Astrocyte (in vitro differentiated cells and primary cell): ENCODE measurements at regions not wholly inside any gene's neighbourhood (a gene's known extent, or its start where the extent isn't known, plus 50 kb on each side); places are given as distances from the start of the nearest gene placed in this dataset.

Experiments used
- CTCF ChIP-seq: IDR thresholded peaks from 2 replicates; pipeline ENCODE4 v1.5.1; 2011; ENCODE audit warnings: low read depth, mild to moderate bottlenecking, inconsistent platforms, low read length, moderate library complexity; ENCODE audit not compliant: insufficient read depth
- EZH2 ChIP-seq: IDR thresholded peaks from 2 replicates; pipeline ENCODE4 v1.6.1; 2012; ENCODE audit warnings: mild to moderate bottlenecking, low read length, inconsistent platforms; ENCODE audit not compliant: insufficient read depth

DNA sequence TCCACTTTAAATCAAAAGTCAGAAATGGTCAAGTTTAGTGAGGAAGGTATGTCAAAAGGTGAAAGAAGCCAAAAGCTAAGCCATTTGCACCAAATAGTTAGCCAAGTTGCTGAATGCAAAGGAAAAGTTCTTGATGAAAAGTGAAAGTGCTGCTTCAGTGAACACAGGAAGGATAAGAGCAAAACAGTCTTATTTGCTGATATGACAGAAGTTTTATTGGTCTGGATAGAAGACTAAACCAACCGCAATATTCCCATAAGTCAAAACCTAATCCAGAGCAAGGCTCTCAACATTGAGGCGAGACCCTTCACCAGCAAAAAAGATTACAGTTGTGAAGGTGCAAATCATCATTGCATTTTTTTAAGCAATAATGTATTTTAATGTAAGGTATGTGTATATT, 496.5 kb upstream of the LRATD1 start:
- TF ChIP-seq CTCF, result no peak
- TF ChIP-seq EZH2, result no peak
